Activated naive CD4-positive, alpha-beta T cell treated with anti-CD3 and anti-CD28 coated beads, Interleukin-2, amount 10 ng/mL, durations not matched to agents 7 days and 5 days (primary cell): ENCODE measurements at regions not wholly inside any gene's neighbourhood (a gene's known extent, or its start where the extent isn't known, plus 50 kb on each side); places are given as distances from the start of the nearest gene placed in this dataset.

Experiments
- CTCF ChIA-PET: fragments of 350-600 bp; sonication (Branson Sonifier 250); formaldehyde crosslinking; loops from one replicate; lab custom pipeline; 2021; ENCODE audit warnings: antibody characterized with exemption; lab: Charles Lee
- DNase-seq: peaks from one replicate; pipeline ENCODE4 v3.0.0-alpha.2; 2020
- H3K27ac Mint-ChIP-seq: one replicate; pipeline ENCODE4 v1.8.0; 2021; ENCODE audit warnings: mild to moderate bottlenecking, moderate library complexity, mixed read lengths
- H3K27me3 Mint-ChIP-seq: one replicate; pipeline ENCODE4 v1.8.0; 2021; ENCODE audit warnings: mild to moderate bottlenecking, mixed read lengths
- H3K36me3 Mint-ChIP-seq: one replicate; pipeline ENCODE4 v1.8.0; 2021; ENCODE audit warnings: mixed read lengths
- H3K4me1 Mint-ChIP-seq: one replicate; pipeline ENCODE4 v1.8.0; 2021; ENCODE audit warnings: mixed read lengths
- H3K4me3 Mint-ChIP-seq: one replicate; pipeline ENCODE4 v1.8.0; 2021; ENCODE audit warnings: mild to moderate bottlenecking, moderate library complexity, mixed read lengths
- H3K9me3 Mint-ChIP-seq: one replicate; pipeline ENCODE4 v1.8.0; 2021; ENCODE audit warnings: mixed read lengths

DNA sequence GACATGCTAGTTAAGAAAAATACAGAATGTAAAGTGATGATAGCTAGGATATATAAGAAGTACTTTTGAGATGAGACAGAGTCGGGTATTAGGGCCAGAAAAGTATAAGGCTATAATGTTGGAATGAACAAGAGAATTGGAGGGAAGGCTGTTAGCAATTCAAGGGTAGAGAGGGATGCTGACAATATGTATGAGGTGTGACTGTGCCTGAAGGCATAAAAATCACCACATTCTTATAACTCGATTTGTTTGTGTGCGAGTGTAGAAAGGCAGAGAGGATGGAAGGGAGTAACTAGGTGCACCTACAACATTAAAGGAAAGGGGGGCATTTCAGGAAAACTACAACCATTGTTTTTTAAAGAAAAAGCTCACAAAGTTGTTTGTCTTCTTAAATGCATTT lies 86.0 kb downstream of the FAT4 start:
- CTCF ChIA-PET, result no interaction called here
- H3K36me3 Mint-ChIP-seq, result no peaks in the 10 kb centered on the region
- no peak overlapping the region for H3K4me3 Mint-ChIP-seq
- no peaks in the 10 kb centered on the region for H3K4me1 Mint-ChIP-seq
- H3K27me3 Mint-ChIP-seq, result no peaks in the 10 kb centered on the region
- no peaks in the 10 kb centered on the region for H3K9me3 Mint-ChIP-seq
- no peak for DNase-seq
- no peak overlapping the region for H3K27ac Mint-ChIP-seq

DNA sequence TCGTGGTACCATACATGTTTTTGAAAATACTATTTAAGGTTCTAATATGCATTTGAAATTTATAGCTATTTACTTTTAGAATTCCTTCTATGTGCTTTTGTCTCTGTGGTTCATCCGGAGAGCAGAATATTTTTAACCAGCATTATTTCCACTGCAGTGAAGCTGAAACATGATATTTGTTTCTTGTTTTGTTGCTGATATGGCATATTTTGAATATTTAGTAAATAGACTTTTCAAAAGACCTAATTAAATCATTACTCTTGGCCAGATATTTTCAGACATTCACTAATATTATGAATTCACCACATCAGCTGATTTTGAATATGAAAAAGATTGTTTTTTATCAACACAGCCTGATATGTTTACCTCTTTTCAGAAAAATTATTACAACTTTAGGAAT lies 87.0 kb downstream of the FAT4 start:
- H3K36me3 Mint-ChIP-seq, result no peaks in the 10 kb centered on the region
- CTCF ChIA-PET, result no interaction called here
- H3K27me3 Mint-ChIP-seq, result no peaks in the 10 kb centered on the region
- H3K9me3 Mint-ChIP-seq, result no peaks in the 10 kb centered on the region
- H3K4me1 Mint-ChIP-seq, result no peaks in the 10 kb centered on the region
- no peak overlapping the region for H3K27ac Mint-ChIP-seq
- DNase-seq, result no peak
- no peak overlapping the region for H3K4me3 Mint-ChIP-seq

DNA sequence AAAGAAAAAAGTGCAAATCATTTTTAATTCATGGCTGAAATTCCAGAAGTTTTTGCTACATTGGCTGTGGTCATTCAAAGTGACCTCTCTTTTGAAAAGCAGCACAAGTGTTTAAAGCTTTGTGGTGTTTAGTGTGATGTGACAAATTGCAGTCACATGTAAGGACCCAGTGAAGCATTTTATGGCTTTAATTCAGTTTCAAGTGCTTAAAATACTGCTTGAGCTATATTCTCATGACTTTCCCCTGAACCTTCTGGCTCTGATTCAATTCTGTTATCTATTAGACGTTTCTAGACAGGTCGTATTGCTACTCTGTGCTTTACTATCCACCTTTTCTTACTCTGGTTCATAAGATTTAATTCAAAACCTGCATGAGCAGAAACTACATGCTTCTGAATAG lies 105.8 kb downstream of the FAT4 start:
- no peaks in the 10 kb centered on the region for H3K36me3 Mint-ChIP-seq
- CTCF ChIA-PET, result no interaction called here
- no peak overlapping the region for H3K4me3 Mint-ChIP-seq
- H3K4me1 Mint-ChIP-seq, result no peaks in the 10 kb centered on the region
- no peak overlapping the region for H3K27ac Mint-ChIP-seq
- no peaks in the 10 kb centered on the region for H3K27me3 Mint-ChIP-seq
- DNase-seq, result no peak
- H3K9me3 Mint-ChIP-seq, result peaks cover 7% of the 10 kb centered on the region

DNA sequence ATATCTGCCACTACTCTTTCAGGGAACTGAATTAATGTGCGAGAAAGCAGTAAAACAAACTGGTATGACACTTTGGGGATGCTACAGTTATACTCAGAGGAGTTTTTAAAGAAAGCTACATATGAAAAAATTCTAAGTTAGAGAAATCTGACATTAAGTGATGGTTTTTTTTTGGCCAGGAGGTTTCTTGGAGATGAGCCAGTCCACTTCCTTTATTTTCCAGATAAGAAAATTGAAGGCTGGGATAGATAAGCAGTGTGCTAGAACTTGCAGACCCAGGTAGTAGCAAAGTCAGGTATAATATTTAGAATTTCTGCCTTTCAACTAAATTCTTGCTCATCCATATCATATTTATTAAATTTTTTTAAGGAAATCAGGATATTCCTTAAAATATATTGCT lies 106.8 kb downstream of the FAT4 start:
- H3K4me3 Mint-ChIP-seq, result no peak overlapping the region
- H3K36me3 Mint-ChIP-seq, result no peaks in the 10 kb centered on the region
- H3K9me3 Mint-ChIP-seq, result peaks cover 5% of the 10 kb centered on the region
- no peak for DNase-seq
- CTCF ChIA-PET, result no interaction called here
- no peaks in the 10 kb centered on the region for H3K27me3 Mint-ChIP-seq
- H3K27ac Mint-ChIP-seq, result no peak overlapping the region
- no peaks in the 10 kb centered on the region for H3K4me1 Mint-ChIP-seq

DNA sequence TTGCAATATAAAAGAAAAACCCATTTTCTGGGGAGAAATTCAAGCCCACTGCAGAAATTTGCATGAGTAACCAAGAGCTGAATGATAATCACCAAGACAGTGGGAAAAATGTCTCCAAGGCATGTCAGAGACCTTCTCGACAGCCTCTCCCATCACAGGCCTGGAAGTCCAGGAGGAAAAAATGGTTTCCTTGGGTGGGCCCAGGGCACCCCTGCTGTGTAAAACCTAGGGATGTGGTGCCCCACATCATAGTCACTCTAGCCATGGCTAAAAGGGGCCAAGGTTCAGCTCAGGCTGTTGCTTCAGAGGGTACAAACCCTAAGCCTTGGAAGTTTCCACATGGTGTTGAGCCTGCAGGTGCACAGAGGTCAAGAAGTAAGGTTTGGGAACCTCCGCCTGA lies 108.4 kb downstream of the FAT4 start:
- no peaks in the 10 kb centered on the region for H3K27me3 Mint-ChIP-seq
- no peak for DNase-seq
- CTCF ChIA-PET, result no interaction called here
- no peak overlapping the region for H3K4me3 Mint-ChIP-seq
- H3K27ac Mint-ChIP-seq, result no peak overlapping the region
- no peaks in the 10 kb centered on the region for H3K36me3 Mint-ChIP-seq
- H3K9me3 Mint-ChIP-seq, result peaks cover 5% of the 10 kb centered on the region
- no peaks in the 10 kb centered on the region for H3K4me1 Mint-ChIP-seq

DNA sequence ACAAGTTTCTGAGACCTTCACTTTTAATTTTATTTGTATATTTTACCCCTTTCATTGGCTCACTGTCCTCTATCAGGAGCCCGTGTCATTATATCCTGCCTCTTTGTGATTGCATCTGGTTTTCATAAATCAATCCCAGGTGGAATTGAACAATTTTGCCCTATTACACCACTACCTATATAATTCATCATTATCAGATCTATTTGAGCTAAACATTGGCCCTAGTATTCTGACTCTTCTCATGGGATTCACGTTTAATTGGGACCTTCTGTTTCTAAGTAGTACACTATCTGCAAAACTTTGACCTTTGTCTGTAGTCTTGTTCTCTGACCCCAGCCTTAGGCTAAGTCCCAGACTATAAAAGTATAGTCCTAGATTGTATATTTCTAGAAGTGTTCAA lies 114.1 kb downstream of the FAT4 start:
- DNase-seq, result no peak
- no peaks in the 10 kb centered on the region for H3K27me3 Mint-ChIP-seq
- no peak overlapping the region for H3K4me3 Mint-ChIP-seq
- CTCF ChIA-PET, result no interaction called here
- H3K27ac Mint-ChIP-seq, result no peak overlapping the region
- H3K36me3 Mint-ChIP-seq, result no peaks in the 10 kb centered on the region
- peaks cover 1% of the 10 kb centered on the region for H3K9me3 Mint-ChIP-seq
- no peaks in the 10 kb centered on the region for H3K4me1 Mint-ChIP-seq

DNA sequence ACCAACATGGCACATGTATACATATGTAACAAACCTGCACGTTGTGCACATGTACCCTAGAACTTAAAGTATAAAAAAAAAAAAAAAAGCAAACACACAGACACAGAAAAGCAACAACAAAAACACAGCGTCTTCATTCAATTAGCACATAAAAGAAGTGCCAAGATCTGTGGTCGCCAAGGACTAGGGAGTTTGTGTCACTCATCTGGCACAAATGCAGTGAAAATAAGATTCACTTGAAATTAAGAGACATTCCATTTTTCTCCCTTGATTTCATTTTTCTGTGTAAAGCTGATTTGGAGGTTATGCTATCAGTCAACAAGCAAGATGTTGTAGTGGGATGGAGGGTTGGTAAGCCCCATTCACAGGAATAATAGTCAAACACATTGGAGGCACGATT lies 115.3 kb downstream of the FAT4 start:
- H3K36me3 Mint-ChIP-seq, result no peaks in the 10 kb centered on the region
- H3K4me1 Mint-ChIP-seq, result no peaks in the 10 kb centered on the region
- no peaks in the 10 kb centered on the region for H3K27me3 Mint-ChIP-seq
- CTCF ChIA-PET, result no interaction called here
- no peak overlapping the region for H3K4me3 Mint-ChIP-seq
- no peak overlapping the region for H3K27ac Mint-ChIP-seq
- no peaks in the 10 kb centered on the region for H3K9me3 Mint-ChIP-seq
- DNase-seq, result no peak

DNA sequence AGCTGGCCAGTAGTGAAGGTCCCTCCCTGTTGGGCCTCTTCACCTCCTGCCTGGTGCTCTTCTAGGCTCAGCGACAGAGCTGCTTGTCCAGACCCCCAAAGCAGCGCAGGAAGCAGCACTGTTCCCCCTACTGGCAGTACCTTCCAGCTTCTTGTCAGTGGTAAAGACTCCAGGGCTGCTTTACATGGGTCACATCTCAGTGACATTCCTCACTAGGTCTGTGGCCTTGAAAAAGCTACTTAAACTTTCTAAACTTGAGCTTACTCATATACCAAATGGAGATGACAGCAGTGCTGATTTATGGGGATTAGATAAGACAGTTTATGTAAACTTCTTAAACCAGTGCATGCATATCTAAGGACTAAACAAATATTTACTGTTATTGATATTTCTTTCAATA lies 117.3 kb downstream of the FAT4 start:
- no peak overlapping the region for H3K27ac Mint-ChIP-seq
- CTCF ChIA-PET, result no interaction called here

DNA sequence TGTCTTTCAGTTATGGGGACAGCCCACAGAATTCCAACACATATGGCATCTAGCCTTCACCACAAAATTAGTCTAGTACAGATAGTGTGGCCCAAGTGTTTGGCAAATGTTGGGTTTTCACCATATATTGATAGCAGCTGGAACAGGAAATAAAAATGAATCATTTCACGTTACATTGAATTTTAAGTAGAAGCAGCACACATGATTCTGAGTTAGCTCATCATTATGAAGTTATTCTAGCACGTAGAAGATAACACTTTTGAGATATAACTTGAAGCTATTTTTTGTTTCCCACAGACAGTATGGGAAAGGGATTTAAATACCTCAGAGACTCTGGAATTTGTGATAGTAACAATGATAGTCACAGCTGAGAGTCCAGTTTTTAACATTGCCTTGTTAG lies 118.7 kb downstream of the FAT4 start:
- Mint-ChIP-seq H3K36me3 (no peaks in the 10 kb centered on the region), H3K27me3 (no peaks in the 10 kb centered on the region)

More for the DNA sequence above, 117.3 kb downstream of the FAT4 start:
- Mint-ChIP-seq H3K9me3 (no peaks in the 10 kb centered on the region), H3K36me3 (no peaks in the 10 kb centered on the region), H3K4me3 (no peak overlapping the region), H3K27me3 (no peaks in the 10 kb centered on the region), H3K4me1 (no peaks in the 10 kb centered on the region)
- DNase-seq, result no peak

DNA sequence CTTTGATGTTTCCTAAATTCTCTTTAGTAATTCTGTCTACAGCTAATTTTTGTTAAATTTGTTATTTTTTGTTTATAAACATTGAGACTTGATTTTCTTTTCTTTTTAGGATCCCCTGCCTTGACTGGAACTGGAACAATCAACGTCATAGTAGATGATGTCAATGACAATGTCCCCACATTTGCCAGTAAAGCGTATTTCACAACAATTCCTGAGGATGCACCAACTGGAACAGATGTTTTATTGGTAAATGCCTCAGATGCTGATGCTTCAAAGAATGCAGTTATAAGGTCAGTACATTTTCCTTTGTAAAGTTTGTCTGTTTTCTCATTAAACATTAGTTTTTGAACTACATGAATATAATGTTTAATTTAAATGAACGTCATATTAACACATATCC lies 119.4 kb downstream of the FAT4 start:
- CTCF ChIA-PET, result no interaction called here
- H3K27ac Mint-ChIP-seq, result no peak overlapping the region
- no peaks in the 10 kb centered on the region for H3K4me1 Mint-ChIP-seq
- H3K4me3 Mint-ChIP-seq, result no peak overlapping the region
- no peaks in the 10 kb centered on the region for H3K9me3 Mint-ChIP-seq
- DNase-seq, result no peak
- H3K27me3 Mint-ChIP-seq, result no peaks in the 10 kb centered on the region
- H3K36me3 Mint-ChIP-seq, result no peaks in the 10 kb centered on the region

More for the DNA sequence above, 118.7 kb downstream of the FAT4 start:
- Mint-ChIP-seq H3K27ac (no peak overlapping the region), H3K9me3 (no peaks in the 10 kb centered on the region), H3K4me1 (no peaks in the 10 kb centered on the region), H3K4me3 (no peak overlapping the region)
- CTCF ChIA-PET, result no interaction called here
- no peak for DNase-seq

DNA sequence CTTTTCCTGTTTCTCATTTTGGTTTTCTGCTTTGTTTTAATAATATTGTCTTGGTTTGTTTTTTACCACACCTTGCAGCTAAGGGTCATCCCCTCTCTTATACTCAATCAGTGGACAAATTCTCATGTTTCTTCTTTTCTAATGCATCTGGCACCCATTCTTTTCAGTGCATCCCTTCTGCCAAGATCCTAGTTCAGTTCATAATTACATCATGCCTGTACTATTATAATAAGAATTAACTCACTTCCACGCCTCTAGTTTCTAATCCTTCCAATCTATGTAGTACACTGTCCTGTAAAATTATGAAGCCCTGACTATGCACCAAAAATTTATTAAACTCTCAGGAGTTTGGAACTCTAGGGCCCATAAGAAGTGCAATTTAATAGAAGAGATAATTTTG lies 126.1 kb downstream of the FAT4 start:
- Mint-ChIP-seq H3K27me3 (no peaks in the 10 kb centered on the region), H3K36me3 (no peaks in the 10 kb centered on the region), H3K4me3 (no peak overlapping the region), H3K9me3 (no peaks in the 10 kb centered on the region), H3K27ac (no peak overlapping the region), H3K4me1 (no peaks in the 10 kb centered on the region)
- CTCF ChIA-PET, result no interaction called here
- DNase-seq, result no peak

DNA sequence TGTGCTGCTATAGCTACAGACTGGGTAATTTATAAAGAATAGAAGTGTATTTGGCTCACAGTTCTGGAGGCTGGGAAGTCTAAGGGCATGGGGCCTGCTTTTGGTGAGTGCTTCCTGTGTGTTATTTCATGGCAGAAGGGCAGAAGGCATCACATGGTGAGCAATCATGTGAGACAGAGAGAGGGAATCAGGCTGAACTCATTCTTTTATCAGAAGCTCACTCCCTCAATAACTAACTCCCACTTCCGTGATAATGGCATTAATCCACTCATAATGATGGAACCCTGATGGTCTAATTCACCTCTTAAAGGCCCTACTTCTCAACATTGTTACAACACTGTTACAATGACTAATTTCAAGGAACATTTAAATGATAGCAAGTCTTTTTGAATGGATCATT lies 129.4 kb downstream of the FAT4 start:
- H3K9me3 Mint-ChIP-seq, result no peaks in the 10 kb centered on the region
- H3K27me3 Mint-ChIP-seq, result no peaks in the 10 kb centered on the region
- no peaks in the 10 kb centered on the region for H3K36me3 Mint-ChIP-seq
- H3K4me1 Mint-ChIP-seq, result no peaks in the 10 kb centered on the region
- no peak for DNase-seq
- no peak overlapping the region for H3K4me3 Mint-ChIP-seq
- CTCF ChIA-PET, result no interaction called here
- H3K27ac Mint-ChIP-seq, result no peak overlapping the region

DNA sequence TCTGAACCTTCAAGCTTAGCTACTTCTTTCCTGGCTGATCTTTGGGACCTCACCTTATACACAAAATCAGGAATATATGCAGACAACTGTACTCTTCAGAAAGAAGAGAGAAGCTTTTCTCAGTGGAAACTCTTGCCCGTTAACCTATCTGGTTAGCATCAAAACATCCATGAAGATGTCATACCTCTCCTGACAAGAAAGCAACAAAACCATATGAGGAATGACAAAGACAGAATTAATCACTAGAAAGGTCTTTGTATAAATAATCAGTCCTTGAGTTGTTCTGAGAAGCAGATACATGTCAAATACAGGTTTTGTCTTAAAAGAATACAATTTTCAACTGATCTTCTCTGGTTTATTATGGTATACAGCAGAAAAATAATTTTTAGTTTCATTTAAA lies 130.8 kb downstream of the FAT4 start:
- Mint-ChIP-seq H3K27ac (no peak overlapping the region), H3K4me1 (no peaks in the 10 kb centered on the region), H3K27me3 (no peaks in the 10 kb centered on the region), H3K9me3 (no peaks in the 10 kb centered on the region), H3K4me3 (no peak overlapping the region), H3K36me3 (no peaks in the 10 kb centered on the region)
- no peak for DNase-seq
- CTCF ChIA-PET, result no interaction called here

DNA sequence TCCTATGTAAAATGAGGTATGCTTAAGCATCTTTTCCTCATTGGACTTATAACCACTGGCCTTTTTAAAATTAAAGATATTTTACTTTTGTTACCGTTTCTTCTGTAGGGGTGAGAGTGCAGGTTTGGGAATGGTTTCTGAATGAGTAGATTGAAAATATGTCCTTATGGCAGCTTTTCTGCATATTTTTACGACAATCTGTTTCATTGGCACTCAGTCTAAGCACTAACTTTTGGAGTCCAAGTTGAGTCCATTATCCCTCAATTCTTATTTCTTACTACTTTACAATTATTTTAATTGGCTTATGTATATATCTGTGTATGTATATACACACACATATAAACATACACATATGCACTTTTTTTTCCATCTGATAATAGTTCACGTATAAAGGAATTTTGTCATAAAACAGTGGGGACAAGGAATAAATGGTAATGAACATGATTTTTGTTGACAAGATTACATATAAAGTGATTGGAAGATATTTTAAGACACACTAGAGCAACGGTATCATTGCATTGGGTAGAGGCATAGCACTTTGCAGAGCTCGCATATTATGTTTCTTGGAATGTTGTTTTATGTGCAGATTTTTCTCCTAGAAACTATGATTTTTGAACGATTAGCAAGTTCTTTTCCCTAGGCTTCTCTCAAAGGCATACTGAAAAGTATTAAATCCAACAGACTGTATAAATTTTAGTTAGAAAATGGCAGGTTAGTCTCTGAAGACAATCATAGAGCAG lies 133.0 kb downstream of the FAT4 start:
- DNase-seq, result no peak
- H3K4me3 Mint-ChIP-seq, result no peak overlapping the region
- H3K27me3 Mint-ChIP-seq, result no peaks in the 10 kb centered on the region
- no peaks in the 10 kb centered on the region for H3K4me1 Mint-ChIP-seq
- CTCF ChIA-PET, result no interaction called here
- H3K27ac Mint-ChIP-seq, result no peak overlapping the region
- H3K9me3 Mint-ChIP-seq, result peaks cover under 1% of the 10 kb centered on the region
- H3K36me3 Mint-ChIP-seq, result no peaks in the 10 kb centered on the region

DNA sequence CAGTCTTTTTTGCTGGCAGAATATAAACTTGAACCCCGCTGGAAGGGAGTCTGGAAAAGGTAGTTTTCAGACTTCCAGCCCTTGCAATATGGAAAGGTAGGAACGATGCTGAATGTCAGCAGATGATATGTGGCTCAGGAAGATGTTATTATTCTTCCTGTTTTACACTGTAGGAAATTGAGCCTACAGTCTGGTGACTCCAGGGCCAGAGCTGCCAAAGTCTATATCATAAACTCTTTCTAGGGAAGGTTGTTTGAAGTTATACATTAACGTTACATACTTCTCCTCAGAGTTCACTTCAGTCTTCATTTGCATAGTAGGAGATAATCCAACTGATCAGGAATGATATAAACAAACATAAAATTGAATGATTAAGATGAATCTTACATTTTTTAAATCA lies 141.3 kb downstream of the FAT4 start:
- peaks cover 9% of the 10 kb centered on the region for H3K9me3 Mint-ChIP-seq
- no peaks in the 10 kb centered on the region for H3K36me3 Mint-ChIP-seq
- no peak overlapping the region for H3K27ac Mint-ChIP-seq
- no peak for DNase-seq
- H3K4me3 Mint-ChIP-seq, result no peak overlapping the region
- CTCF ChIA-PET, result no interaction called here
- no peaks in the 10 kb centered on the region for H3K27me3 Mint-ChIP-seq
- H3K4me1 Mint-ChIP-seq, result no peaks in the 10 kb centered on the region

DNA sequence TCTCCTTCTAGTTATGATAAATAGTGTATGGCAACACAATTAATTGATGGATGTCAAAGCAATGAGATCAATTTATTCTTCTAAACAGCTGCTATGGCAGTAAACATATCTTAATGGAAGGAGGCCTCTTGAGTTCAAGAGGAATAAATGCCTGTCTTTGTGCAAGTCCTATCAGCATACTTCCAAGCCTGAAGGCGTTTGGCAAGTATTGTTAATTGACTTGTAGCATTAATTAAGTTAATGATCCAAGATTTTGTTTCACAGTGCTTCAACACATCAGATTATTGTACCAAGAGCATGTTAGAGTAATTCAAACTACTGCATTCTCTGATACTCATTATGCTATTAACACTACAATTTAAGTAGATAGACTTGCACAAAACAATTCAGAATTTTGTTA lies 144.8 kb downstream of the FAT4 start:
- H3K9me3 Mint-ChIP-seq, result peaks cover 5% of the 10 kb centered on the region
- no peak overlapping the region for H3K4me3 Mint-ChIP-seq
- no peaks in the 10 kb centered on the region for H3K4me1 Mint-ChIP-seq

More for the DNA sequence above, 144.8 kb downstream of the FAT4 start:
- no peaks in the 10 kb centered on the region for H3K27me3 Mint-ChIP-seq
- DNase-seq, result no peak
- CTCF ChIA-PET, result no interaction called here
- no peak overlapping the region for H3K27ac Mint-ChIP-seq
- H3K36me3 Mint-ChIP-seq, result no peaks in the 10 kb centered on the region
